ENCODE measurements at regions not wholly inside any gene's neighbourhood (a gene's known extent, or its start where the extent isn't known, plus 50 kb on each side); places are given as distances from the start of the nearest gene placed in this dataset.

- no peak for TF ChIP-seq CTCF (IDR thresholded peaks at IDR 0.05)
- no peak for DNase-seq
Observed at GRCh38 chr3:117818592-117818991, 1109.0 kb downstream of the TUSC7 start.

GRCh38 chr3:117820658-117821299 is 1111.2 kb downstream of the TUSC7 start:
- no peak for DNase-seq
- no peak for TF ChIP-seq CTCF (IDR thresholded peaks at IDR 0.05)
- no peak overlapping the region for H3K27ac ChIP-seq
- no peak overlapping the region for H3K9ac ChIP-seq (ENCODE audit: low read depth in 2 of 2, low read length in 2 of 2)
- intact Hi-C loops (cut with DNase I), result no loop called here
- no peak overlapping the region for H3K4me3 ChIP-seq
- no peaks in the 10 kb centered on the region for H3K27me3 ChIP-seq
- no peaks in the 10 kb centered on the region for H3K4me1 ChIP-seq
- no peaks in the 10 kb centered on the region for H3K36me3 ChIP-seq
- no peaks in the 10 kb centered on the region for H3K9me3 ChIP-seq

More at GRCh38 chr3:117818592-117818991, 1109.0 kb downstream of the TUSC7 start:
- Histone ChIP-seq H3K4me3 (no peak overlapping the region), H3K36me3 (no peaks in the 10 kb centered on the region), H3K27ac (no peak overlapping the region), H3K9me3 (no peaks in the 10 kb centered on the region), H3K27me3 (no peaks in the 10 kb centered on the region), H3K4me1 (no peaks in the 10 kb centered on the region), H3K9ac (ENCODE audit: low read depth in 2 of 2, low read length in 2 of 2) (no peak overlapping the region)
- intact Hi-C loops (cut with DNase I), result no loop called here

GRCh38 chr3:117822416-117822815 is 1112.8 kb downstream of the TUSC7 start:
- Histone ChIP-seq H3K27me3 (no peaks in the 10 kb centered on the region), H3K4me1 (no peaks in the 10 kb centered on the region), H3K4me3 (no peak overlapping the region), H3K27ac (no peak overlapping the region), H3K9ac (ENCODE audit: low read depth in 2 of 2, low read length in 2 of 2) (no peak overlapping the region), H3K9me3 (no peaks in the 10 kb centered on the region), H3K36me3 (no peaks in the 10 kb centered on the region)
- intact Hi-C loops (cut with DNase I), result no loop called here
- DNase-seq, result no peak
- TF ChIP-seq CTCF (IDR thresholded peaks at IDR 0.05), result no peak

- no peaks in the 10 kb centered on the region for H3K27me3 ChIP-seq
- H3K9me3 ChIP-seq, result no peaks in the 10 kb centered on the region
- H3K9ac ChIP-seq (ENCODE audit: low read depth in 2 of 2, low read length in 2 of 2), result no peak overlapping the region
- intact Hi-C loops (cut with DNase I), result no loop called here
- DNase-seq, result no peak
- no peak for TF ChIP-seq CTCF (IDR thresholded peaks at IDR 0.05)
- H3K36me3 ChIP-seq, result no peaks in the 10 kb centered on the region
- no peaks in the 10 kb centered on the region for H3K4me1 ChIP-seq
- H3K4me3 ChIP-seq, result no peak overlapping the region
- H3K27ac ChIP-seq, result no peak overlapping the region
Observed at GRCh38 chr3:117836296-117836695, 1126.7 kb downstream of the TUSC7 start.

GRCh38 chr3:117837391-117837790 is 1127.8 kb downstream of the TUSC7 start:
- no peak for TF ChIP-seq CTCF (IDR thresholded peaks at IDR 0.05)
- H3K27ac ChIP-seq, result no peak overlapping the region
- H3K9ac ChIP-seq (ENCODE audit: low read depth in 2 of 2, low read length in 2 of 2), result no peak overlapping the region
- no peaks in the 10 kb centered on the region for H3K27me3 ChIP-seq
- no peaks in the 10 kb centered on the region for H3K36me3 ChIP-seq
- DNase-seq, result no peak
- no peak overlapping the region for H3K4me3 ChIP-seq
- no peaks in the 10 kb centered on the region for H3K4me1 ChIP-seq
- no peaks in the 10 kb centered on the region for H3K9me3 ChIP-seq
- intact Hi-C loops (cut with DNase I), result no loop called here

All from colonic mucosa (tissue), 4 donors.